LNCaP clone FGC (cell line): ENCODE measurements at regions not wholly inside any gene's neighbourhood (a gene's known extent, or its start where the extent isn't known, plus 50 kb on each side); places are given as distances from the start of the nearest gene placed in this dataset.
"Not testable (repeated sequence)": the region's sequence is repeated elsewhere in the genome, so short reads cannot be mapped to it uniquely, and the experiment has no call there.

Experiments used
- DNase-seq: peaks from one replicate; pipeline ENCODE4 v3.0.0-alpha.2; 2011; ENCODE audit warnings: low read depth
- H3K4me3 ChIP-seq: 2 replicates; pipeline ENCODE4 v1.5.1; 2011; ENCODE audit warnings: mild to moderate bottlenecking, low read depth, low read length, control low read depth
- CTCF ChIP-seq: IDR thresholded peaks from 2 replicates; pipeline ENCODE4 v1.5.1; 2012; ENCODE audit warnings: mild to moderate bottlenecking; ENCODE audit not compliant: control insufficient read depth, insufficient read depth; ENCODE audit errors: extremely low read depth

DNA sequence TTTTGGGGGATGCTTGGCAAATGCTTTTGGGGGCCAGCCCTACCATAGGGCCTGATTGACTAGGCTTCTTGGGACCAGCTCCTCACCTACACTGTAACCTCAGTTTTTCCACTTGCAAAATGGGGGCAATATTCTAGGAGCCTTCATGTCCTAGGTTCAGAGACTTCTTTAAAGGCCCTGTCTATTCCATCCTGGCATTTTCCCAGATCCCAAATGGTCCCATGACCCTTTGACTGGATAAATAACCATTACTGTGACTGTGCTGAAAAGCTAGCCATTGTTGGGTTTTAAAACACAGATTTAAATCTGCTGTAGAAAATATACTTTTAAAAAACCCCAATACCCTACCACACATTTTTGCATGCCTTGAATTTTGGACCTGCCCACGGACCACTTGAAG is 149.8 kb downstream of the EFNB1 start:
- TF ChIP-seq CTCF, result no peak
- DNase-seq, result no peak

GRCh38 chrX:68978255-68978654 is 149.4 kb downstream of the EFNB1 start:
- TF ChIP-seq CTCF, result no peak
- no peak overlapping the region for H3K4me3 ChIP-seq
- no peak for DNase-seq

More for the DNA sequence above, 149.8 kb downstream of the EFNB1 start:
- no peak overlapping the region for H3K4me3 ChIP-seq

DNA sequence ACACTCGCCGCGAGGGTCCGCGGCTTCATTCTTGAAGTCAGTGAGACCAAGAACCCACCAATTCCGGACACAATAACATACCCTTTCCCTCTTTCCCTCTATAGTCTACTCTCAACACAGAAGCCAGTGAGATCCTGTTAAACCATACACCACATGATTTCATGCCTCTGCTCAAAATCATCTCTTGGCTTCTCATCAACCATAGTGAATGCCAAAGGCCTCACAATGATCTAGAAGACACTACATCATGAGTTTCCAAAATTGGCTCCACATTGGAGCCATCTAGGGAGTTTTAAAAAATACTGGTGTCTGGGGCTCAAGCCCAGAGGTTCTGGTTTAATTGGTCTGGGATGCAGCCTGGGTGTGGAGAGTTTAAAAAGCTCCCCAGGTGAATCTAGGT is 124.5 kb downstream of the EFNB1 start:
- TF ChIP-seq CTCF, result no peak
- DNase-seq, result no peak
- no peak overlapping the region for H3K4me3 ChIP-seq

GRCh38 chrX:68951942-68952619 is 123.3 kb downstream of the EFNB1 start:
- DNase-seq, H3K4me3 ChIP-seq: not testable (repeated sequence)

GRCh38 chrX:68950937-68951336 is 122.1 kb downstream of the EFNB1 start:
- TF ChIP-seq CTCF, result no peak
- no peak for DNase-seq
- H3K4me3 ChIP-seq, result no peak overlapping the region

- H3K4me3 ChIP-seq, result no peak overlapping the region
- no peak for TF ChIP-seq CTCF
- DNase-seq, result no peak
These were observed 119.2 kb downstream of the EFNB1 start for GRCh38 chrX:68947882-68948605.

DNA sequence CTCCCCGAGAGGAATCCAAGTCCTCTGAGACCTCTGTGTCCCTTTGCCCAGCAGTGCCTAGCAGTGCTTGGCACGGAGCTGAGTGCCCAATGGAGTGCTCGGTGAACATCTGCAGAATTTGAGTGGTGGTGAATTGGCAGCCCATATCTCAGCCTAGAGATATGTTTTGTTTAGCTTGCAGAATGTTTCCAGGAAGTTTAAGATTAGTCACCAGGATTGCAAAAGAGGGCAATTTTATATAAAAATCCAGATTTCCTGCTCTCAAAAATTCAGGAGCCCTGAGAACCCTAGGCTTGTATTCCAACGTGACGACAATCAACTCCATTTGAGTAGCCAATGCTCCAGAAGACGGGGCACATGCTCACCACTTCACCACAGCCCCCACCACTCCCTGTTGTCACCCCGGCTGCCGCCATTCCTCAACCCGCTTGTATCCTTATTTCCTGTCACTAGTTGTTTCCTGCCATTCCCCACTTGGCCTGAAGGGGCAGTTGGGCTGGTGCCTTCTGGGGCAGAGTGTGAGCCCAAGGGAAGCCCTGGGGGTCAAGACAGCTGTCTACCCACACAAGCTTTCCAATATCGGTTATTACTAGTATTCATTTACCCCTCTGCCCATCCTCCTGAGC is 116.9 kb downstream of the EFNB1 start:
- no peak for DNase-seq
- H3K4me3 ChIP-seq, result no peak overlapping the region
- no peak for TF ChIP-seq CTCF
